ENCODE measurements at regions not wholly inside any gene's neighbourhood (a gene's known extent, or its start where the extent isn't known, plus 50 kb on each side); places are given as distances from the start of the nearest gene placed in this dataset.

GRCh38 chr10:120735773-120736371 lies 115.3 kb upstream of the WDR11 start:
- TF ChIP-seq GATA3 (IDR thresholded peaks at IDR 0.05; ENCODE audit: low read depth, low read length) (no peak), GATA2 (IDR thresholded peaks at IDR 0.05; ENCODE audit: low read depth, low read length) (no peak)

All from SH-SY5Y (cell line).